ENCODE measurements at regions not wholly inside any gene's neighbourhood (a gene's known extent, or its start where the extent isn't known, plus 50 kb on each side); places are given as distances from the start of the nearest gene placed in this dataset.

DNA sequence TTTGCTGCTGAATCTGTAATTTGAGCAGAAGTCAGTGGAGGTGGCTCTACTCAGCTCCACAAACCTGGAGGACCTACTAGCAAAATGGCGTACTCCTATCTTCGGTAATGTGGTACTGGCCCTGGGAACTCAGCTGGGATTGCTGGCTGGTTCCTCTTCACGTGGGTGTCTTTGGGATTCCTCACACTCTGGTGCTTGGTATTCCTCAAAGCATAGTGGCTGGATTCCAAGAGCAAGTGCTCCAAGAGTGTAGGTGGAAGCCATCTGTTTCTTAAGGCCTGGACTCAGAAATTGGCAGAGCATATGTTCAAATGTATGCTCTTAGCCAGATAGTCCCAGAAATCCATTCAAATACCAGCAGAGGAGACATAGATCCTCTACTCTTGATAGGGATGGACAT, 281.9 kb upstream of the CDH7 start:
- Histone ChIP-seq H3K9ac (ENCODE audit: low read length) (no peak overlapping the region), H3K4me3 (ENCODE audit: low read length) (no peak overlapping the region), H2AFZ (ENCODE audit: low read depth, low read length) (no peak overlapping the region), H3K36me3 (replicated peaks; ENCODE audit: low read depth, low read length) (no peaks in the 10 kb centered on the region), H4K20me1 (ENCODE audit: insufficient read depth, low read length) (no peaks in the 10 kb centered on the region), H3K9me3 (ENCODE audit: insufficient read depth, low read length) (no peaks in the 10 kb centered on the region), H3K4me2 (ENCODE audit: low read length) (no peak overlapping the region), H3K27ac (ENCODE audit: low read length) (no peak overlapping the region), H3K4me1 (ENCODE audit: low read length) (no peaks in the 10 kb centered on the region), H3K27me3 (ENCODE audit: low read depth, low read length) (no peaks in the 10 kb centered on the region), H3K79me2 (ENCODE audit: low read length) (no peaks in the 10 kb centered on the region)
- TF ChIP-seq, protein P1, sequence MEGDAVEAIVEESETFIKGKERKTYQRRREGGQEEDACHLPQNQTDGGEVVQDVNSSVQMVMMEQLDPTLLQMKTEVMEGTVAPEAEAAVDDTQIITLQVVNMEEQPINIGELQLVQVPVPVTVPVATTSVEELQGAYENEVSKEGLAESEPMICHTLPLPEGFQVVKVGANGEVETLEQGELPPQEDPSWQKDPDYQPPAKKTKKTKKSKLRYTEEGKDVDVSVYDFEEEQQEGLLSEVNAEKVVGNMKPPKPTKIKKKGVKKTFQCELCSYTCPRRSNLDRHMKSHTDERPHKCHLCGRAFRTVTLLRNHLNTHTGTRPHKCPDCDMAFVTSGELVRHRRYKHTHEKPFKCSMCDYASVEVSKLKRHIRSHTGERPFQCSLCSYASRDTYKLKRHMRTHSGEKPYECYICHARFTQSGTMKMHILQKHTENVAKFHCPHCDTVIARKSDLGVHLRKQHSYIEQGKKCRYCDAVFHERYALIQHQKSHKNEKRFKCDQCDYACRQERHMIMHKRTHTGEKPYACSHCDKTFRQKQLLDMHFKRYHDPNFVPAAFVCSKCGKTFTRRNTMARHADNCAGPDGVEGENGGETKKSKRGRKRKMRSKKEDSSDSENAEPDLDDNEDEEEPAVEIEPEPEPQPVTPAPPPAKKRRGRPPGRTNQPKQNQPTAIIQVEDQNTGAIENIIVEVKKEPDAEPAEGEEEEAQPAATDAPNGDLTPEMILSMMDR (IDR thresholded peaks at IDR 0.05; ENCODE audit: low read depth, low read length) = no peak
- no peak for TF ChIP-seq EZH2phosphoT487 (IDR thresholded peaks at IDR 0.05; ENCODE audit: low read depth)

GRCh38 chr18:65464361-65464760, 286.5 kb upstream of the CDH7 start:
- H3K9me3 ChIP-seq (ENCODE audit: insufficient read depth, low read length) = no peaks in the 10 kb centered on the region
- no peak overlapping the region for H3K27ac ChIP-seq (ENCODE audit: low read length)
- H3K4me2 ChIP-seq (ENCODE audit: low read length) = no peak overlapping the region
- no peaks in the 10 kb centered on the region for H4K20me1 ChIP-seq (ENCODE audit: insufficient read depth, low read length)
- H3K36me3 ChIP-seq (replicated peaks; ENCODE audit: low read depth, low read length) = no peaks in the 10 kb centered on the region
- no peak overlapping the region for H3K9ac ChIP-seq (ENCODE audit: low read length)
- no peaks in the 10 kb centered on the region for H3K4me1 ChIP-seq (ENCODE audit: low read length)
- H3K4me3 ChIP-seq (ENCODE audit: low read length) = no peak overlapping the region
- no peaks in the 10 kb centered on the region for H3K79me2 ChIP-seq (ENCODE audit: low read length)
- TF ChIP-seq, protein P1 (IDR thresholded peaks at IDR 0.05; ENCODE audit: low read depth, low read length) = no peak
- no peak for TF ChIP-seq EZH2phosphoT487 (IDR thresholded peaks at IDR 0.05; ENCODE audit: low read depth)
- H3K27me3 ChIP-seq (ENCODE audit: low read depth, low read length) = no peaks in the 10 kb centered on the region
- H2AFZ ChIP-seq (ENCODE audit: low read depth, low read length) = no peak overlapping the region

DNA sequence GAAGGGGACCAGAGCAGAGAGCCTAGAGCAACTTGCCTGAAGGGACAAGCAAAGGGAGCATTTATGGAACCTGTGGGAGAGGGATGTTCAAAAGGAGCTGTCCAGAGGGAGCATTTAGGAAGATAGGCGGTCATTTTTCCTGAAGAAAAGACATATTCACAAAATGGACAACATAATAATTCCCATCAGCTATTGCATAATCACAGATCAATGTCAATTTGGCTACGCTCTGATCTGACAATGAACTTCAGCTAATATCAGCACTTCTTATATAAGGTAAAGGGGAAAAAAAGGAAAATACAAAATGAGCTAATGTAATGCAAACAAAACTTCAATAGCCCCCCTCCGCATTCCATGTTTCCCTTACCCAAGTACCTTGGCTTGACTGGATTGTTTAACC, 291.1 kb upstream of the CDH7 start:
- TF ChIP-seq, protein P1 (IDR thresholded peaks at IDR 0.05; ENCODE audit: low read depth, low read length) = no peak
- TF ChIP-seq EZH2phosphoT487 (IDR thresholded peaks at IDR 0.05; ENCODE audit: low read depth) = no peak
- no peaks in the 10 kb centered on the region for H4K20me1 ChIP-seq (ENCODE audit: insufficient read depth, low read length)

GRCh38 chr18:65458871-65459270, 291.9 kb upstream of the CDH7 start:
- H3K27ac ChIP-seq (ENCODE audit: low read length) = no peak overlapping the region
- no peaks in the 10 kb centered on the region for H3K36me3 ChIP-seq (replicated peaks; ENCODE audit: low read depth, low read length)
- peak overlapping the region; percentile 5; the same call in 1 of the 2 replicates for H2AFZ ChIP-seq (ENCODE audit: low read depth, low read length)
- no peaks in the 10 kb centered on the region for H3K27me3 ChIP-seq (ENCODE audit: low read depth, low read length)
- no peak for TF ChIP-seq EZH2phosphoT487 (IDR thresholded peaks at IDR 0.05; ENCODE audit: low read depth)
- TF ChIP-seq, protein P1 (IDR thresholded peaks at IDR 0.05; ENCODE audit: low read depth, low read length) = no peak
- no peak overlapping the region for H3K4me2 ChIP-seq (ENCODE audit: low read length)
- H3K9me3 ChIP-seq (ENCODE audit: insufficient read depth, low read length) = no peaks in the 10 kb centered on the region
- H3K4me1 ChIP-seq (ENCODE audit: low read length) = no peaks in the 10 kb centered on the region
- no peak overlapping the region for H3K9ac ChIP-seq (ENCODE audit: low read length)
- H3K4me3 ChIP-seq (ENCODE audit: low read length) = no peak overlapping the region
- H3K79me2 ChIP-seq (ENCODE audit: low read length) = no peaks in the 10 kb centered on the region
- no peaks in the 10 kb centered on the region for H4K20me1 ChIP-seq (ENCODE audit: insufficient read depth, low read length)

More for the DNA sequence above, 291.1 kb upstream of the CDH7 start:
- Histone ChIP-seq H3K4me2 (ENCODE audit: low read length) (no peak overlapping the region), H3K9me3 (ENCODE audit: insufficient read depth, low read length) (no peaks in the 10 kb centered on the region), H3K9ac (ENCODE audit: low read length) (no peak overlapping the region), H3K27me3 (ENCODE audit: low read depth, low read length) (no peaks in the 10 kb centered on the region), H3K4me3 (ENCODE audit: low read length) (no peak overlapping the region), H3K36me3 (replicated peaks; ENCODE audit: low read depth, low read length) (no peaks in the 10 kb centered on the region), H2AFZ (ENCODE audit: low read depth, low read length) (no peak overlapping the region), H3K27ac (ENCODE audit: low read length) (no peak overlapping the region), H3K4me1 (ENCODE audit: low read length) (no peaks in the 10 kb centered on the region), H3K79me2 (ENCODE audit: low read length) (no peaks in the 10 kb centered on the region)

Measured in OCI-LY3 (cell line).